ENCODE measurements at regions not wholly inside any gene's neighbourhood (a gene's known extent, or its start where the extent isn't known, plus 50 kb on each side); places are given as distances from the start of the nearest gene placed in this dataset.

- no peak for DNase-seq (ENCODE audit: low spot score)
These were observed 363.5 kb downstream of the CDH9 start for GRCh38 chr5:26674846-26675245.

- no peak for DNase-seq (ENCODE audit: low spot score)
These were observed 368.9 kb downstream of the CDH9 start for GRCh38 chr5:26669523-26669922.

DNA sequence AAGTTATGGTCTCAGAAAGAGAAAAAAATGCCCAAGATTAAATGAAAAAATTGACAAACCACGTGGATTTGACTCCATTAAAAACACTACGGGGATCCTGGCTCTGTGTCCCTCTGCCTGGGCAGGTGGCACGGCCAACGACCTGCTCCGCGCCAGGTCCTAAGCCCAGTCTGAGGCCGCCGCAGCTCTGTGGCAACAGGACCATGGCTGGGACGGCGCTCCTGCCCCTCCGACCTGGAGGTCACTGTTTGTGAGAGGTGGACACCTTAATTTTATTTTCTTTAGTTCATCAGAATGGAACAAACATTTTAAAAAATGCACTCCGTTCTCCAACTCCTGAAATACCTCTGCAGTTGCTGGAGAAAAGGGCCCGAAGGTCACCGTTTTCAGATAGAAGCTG lies 369.4 kb downstream of the CDH9 start:
- DNase-seq (ENCODE audit: low spot score), result no peak

DNA sequence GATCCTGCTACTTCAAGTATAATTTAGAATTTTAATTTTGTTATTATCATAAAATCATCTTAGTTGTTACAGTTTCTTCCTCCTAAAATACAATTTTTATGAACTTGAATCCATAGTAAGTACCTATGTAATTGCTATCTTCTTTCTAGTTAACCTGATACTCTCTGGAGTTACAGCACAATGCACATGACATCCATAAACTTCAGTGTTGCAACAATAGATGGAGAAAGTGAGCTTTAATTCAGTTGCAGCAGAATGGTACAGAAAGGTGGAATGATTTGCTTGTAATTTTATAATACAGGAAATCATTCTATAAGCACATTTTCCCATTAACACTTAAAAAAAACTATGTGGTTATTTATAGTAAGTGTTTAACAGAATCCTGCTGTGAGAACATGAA lies 372.0 kb downstream of the CDH9 start:
- DNase-seq (ENCODE audit: low spot score), result no peak

GRCh38 chr5:26663500-26663899 lies 374.9 kb downstream of the CDH9 start:
- DNase-seq (ENCODE audit: low spot score), result no peak

- no peak for DNase-seq (ENCODE audit: low spot score)
These were observed 375.5 kb downstream of the CDH9 start for GRCh38 chr5:26662806-26663360.

GRCh38 chr5:26660116-26660515 lies 378.3 kb downstream of the CDH9 start:
- DNase-seq (ENCODE audit: low spot score), result no peak

- DNase-seq (ENCODE audit: low spot score), result no peak
These were observed 389.4 kb downstream of the CDH9 start for GRCh38 chr5:26649000-26649399.

DNA sequence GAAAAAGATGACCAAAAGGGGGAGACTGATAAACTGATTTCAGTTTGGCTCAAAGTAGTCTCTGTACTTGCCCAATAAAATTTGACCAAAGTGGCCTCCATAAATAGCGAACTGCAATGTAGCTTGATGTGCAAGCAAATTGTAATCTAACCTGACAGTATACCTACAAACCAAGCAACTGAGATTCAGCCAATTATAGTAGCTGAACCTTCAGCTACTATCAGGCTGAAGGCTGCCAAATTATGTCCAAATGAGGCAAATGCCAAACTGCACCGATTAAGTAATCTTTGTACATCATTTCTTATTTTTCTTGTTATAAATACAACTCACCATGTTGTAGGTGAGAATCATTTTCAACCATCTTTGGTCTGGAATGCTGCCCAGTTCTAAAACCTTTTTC lies 390.6 kb downstream of the CDH9 start:
- no peak for DNase-seq (ENCODE audit: low spot score)

DNA sequence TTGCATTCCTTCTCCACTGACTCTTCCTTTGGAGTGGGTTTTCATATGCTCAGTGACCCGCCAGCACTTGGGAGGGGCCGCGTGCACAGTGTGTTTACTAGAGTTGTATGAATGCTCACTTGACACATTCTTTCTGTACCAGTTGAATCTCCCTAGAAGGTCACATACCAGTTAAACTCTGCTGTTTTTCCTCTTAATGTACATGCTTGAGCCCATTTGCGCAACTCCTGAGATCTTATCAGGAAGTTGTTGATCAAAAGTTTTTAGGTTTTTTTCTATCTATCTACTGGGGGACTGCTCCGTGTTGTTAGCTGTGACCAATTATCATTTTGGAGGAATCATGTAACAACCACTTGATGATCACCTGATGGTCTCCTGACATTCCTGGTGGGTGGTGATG lies 392.7 kb downstream of the CDH9 start:
- DNase-seq (ENCODE audit: low spot score), result no peak

GRCh38 chr5:26641492-26641891 lies 396.9 kb downstream of the CDH9 start:
- no peak for DNase-seq (ENCODE audit: low spot score)

- DNase-seq (ENCODE audit: low spot score), result no peak
These were observed 413.3 kb downstream of the CDH9 start for GRCh38 chr5:26625099-26625498.

- no peak for DNase-seq (ENCODE audit: low spot score)
These were observed 415.4 kb downstream of the CDH9 start for GRCh38 chr5:26622947-26623346.

DNA sequence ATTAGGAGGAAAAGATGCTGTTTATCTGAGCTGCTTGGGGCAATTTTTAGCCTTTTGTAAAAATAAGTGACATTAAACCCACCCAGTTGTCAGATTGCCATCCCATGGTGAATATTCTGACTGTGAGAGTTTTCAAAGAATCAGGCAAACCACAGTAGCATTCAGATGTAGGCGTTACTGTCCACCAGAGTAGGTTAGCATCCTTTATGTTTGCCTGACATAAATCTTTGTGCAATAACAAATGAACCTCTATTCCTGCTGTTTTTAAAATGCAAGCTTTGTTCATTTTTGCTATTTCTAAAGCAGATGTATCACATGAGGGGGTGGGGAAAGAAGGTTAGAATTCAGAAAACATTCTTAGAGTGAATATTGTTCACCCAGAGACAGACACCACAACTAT lies 427.8 kb downstream of the CDH9 start:
- no peak for DNase-seq (ENCODE audit: low spot score)

GRCh38 chr5:26601563-26601962 lies 436.8 kb downstream of the CDH9 start:
- DNase-seq (ENCODE audit: low spot score), result no peak

DNA sequence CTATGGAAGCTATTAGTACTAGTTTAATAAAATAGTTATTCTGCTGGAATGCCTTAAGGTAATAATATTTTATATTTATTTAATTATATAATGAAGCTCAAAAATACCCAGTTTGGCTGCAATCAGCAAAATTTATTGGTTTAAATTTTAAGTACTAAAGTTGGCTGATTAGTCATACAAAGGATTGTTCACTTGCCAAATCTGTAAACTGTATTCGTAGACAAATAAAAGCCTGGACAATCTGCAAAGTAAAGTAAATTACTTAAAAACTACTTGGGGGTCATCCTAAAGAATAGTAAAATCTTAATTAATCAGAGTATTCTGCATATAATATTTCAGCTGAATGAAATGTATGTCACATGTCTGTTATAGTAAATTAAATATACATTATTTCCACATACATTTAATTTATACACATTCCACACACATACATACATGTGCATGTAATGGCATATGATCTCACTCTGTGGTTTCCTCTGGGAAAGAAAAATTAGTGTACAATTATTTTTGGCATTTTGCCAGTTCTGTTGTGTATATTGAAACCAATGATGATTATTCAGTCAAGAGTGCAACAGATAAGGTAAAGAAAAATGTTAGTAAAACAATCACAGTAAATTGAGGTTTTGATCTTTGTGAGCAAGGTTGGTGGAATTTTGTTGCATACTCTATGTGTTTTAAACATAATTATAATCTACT lies 455.9 kb downstream of the CDH9 start:
- DNase-seq (ENCODE audit: low spot score), result peak; percentile 4

- DNase-seq (ENCODE audit: low spot score), result no peak
These were observed 458.7 kb downstream of the CDH9 start for GRCh38 chr5:26579712-26580111.

- no peak for DNase-seq (ENCODE audit: low spot score)
These were observed 460.4 kb downstream of the CDH9 start for GRCh38 chr5:26578002-26578401.

GRCh38 chr5:26572480-26572879 lies 465.9 kb downstream of the CDH9 start:
- DNase-seq (ENCODE audit: low spot score), result no peak

GRCh38 chr5:26569929-26570258 lies 468.5 kb downstream of the CDH9 start:
- DNase-seq (ENCODE audit: low spot score), result no peak

DNA sequence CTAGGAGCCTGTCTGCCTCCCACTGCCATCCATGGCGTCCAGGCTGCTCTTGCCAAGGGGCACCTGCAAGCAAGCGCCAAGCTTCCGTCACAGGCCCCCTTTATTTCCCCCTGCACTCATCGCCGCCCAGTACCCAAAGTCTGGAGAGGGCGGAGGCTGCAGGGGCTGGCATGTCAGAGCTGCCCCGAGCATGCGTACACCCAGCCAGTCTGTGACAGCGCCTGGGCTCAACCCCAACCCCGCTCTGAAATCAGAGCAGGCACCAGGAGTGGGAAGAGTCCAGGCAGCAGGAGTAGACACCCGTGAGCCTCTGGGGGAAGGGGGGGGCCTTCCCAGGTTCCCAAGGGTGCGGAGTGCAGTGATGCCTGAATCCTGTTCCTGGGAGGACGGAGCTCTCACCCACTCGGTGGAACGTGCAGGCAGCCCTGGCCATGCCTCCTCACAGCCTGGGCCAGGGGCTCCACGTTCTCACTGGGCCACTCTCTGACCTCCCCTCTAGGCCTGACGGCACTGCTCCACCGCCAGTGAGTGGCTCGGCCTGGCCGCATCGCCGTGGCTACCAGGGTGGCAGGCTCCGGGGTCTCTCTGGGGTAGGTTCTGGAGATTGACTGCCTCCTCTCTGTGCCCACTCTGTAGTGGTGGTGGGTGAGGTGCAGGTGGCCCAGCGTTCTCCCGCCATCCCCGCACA lies 469.0 kb downstream of the CDH9 start:
- DNase-seq (ENCODE audit: low spot score), result no peak

- no peak for DNase-seq (ENCODE audit: low spot score)
These were observed 470.1 kb downstream of the CDH9 start for GRCh38 chr5:26568316-26568715.

GRCh38 chr5:26563979-26564378 lies 474.4 kb downstream of the CDH9 start:
- no peak for DNase-seq (ENCODE audit: low spot score)

GRCh38 chr5:26553079-26553478 lies 485.3 kb downstream of the CDH9 start:
- no peak for DNase-seq (ENCODE audit: low spot score)

Data from hematopoietic multipotent progenitor cell treated with erythropoietin and hydrocortisone succinate and interleukin-3 and kit ligand, for 17 days (in vitro differentiated cells).